ENCODE measurements at regions not wholly inside any gene's neighbourhood (a gene's known extent, or its start where the extent isn't known, plus 50 kb on each side); places are given as distances from the start of the nearest gene placed in this dataset.

GRCh38 chr1:213745451-213745850 is 242.3 kb upstream of the PROX1 start:
- DNase-seq (ENCODE audit: low read depth), result no peak
- no peak for TF ChIP-seq CTCF (IDR thresholded peaks at IDR 0.05; ENCODE audit: low read depth, low read length, missing control alignments)
- H3K4me3 ChIP-seq (ENCODE audit: low read depth, low read length), result no peak overlapping the region

GRCh38 chr1:213749558-213749957 is 238.2 kb upstream of the PROX1 start:
- no peak for TF ChIP-seq CTCF (IDR thresholded peaks at IDR 0.05; ENCODE audit: low read depth, low read length, missing control alignments)
- H3K4me3 ChIP-seq (ENCODE audit: low read depth, low read length), result no peak overlapping the region
- no peak for DNase-seq (ENCODE audit: low read depth)

GRCh38 chr1:213750231-213751063 is 237.3 kb upstream of the PROX1 start:
- no peak for DNase-seq (ENCODE audit: low read depth)
- H3K4me3 ChIP-seq (ENCODE audit: low read depth, low read length), result no peak overlapping the region
- no peak for TF ChIP-seq CTCF (IDR thresholded peaks at IDR 0.05; ENCODE audit: low read depth, low read length, missing control alignments)

DNA sequence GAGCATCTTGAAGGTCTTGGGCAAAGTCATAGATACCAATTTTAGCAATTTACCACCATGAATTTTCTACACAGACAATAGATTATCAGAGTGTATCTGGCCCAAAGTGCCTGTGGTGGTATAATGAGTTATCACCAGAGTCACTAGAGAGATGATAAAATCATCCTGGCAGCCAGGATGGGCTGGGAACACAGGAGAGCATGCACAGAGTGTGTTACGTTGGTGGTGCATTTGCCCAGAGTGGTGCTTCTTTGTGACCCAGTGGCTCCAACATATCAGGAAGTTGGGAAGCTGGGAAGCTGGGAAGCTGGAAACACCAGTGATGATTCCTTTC is 236.7 kb upstream of the PROX1 start:
- TF ChIP-seq CTCF (IDR thresholded peaks at IDR 0.05; ENCODE audit: low read depth, low read length, missing control alignments), result no peak
- no peak overlapping the region for H3K4me3 ChIP-seq (ENCODE audit: low read depth, low read length)
- DNase-seq (ENCODE audit: low read depth), result no peak

- H3K4me3 ChIP-seq (ENCODE audit: low read depth, low read length), result no peak overlapping the region
- DNase-seq (ENCODE audit: low read depth), result no peak
- no peak for TF ChIP-seq CTCF (IDR thresholded peaks at IDR 0.05; ENCODE audit: low read depth, low read length, missing control alignments)
These were observed 228.2 kb upstream of the PROX1 start for GRCh38 chr1:213759359-213760181.

- no peak for DNase-seq (ENCODE audit: low read depth)
- TF ChIP-seq CTCF (IDR thresholded peaks at IDR 0.05; ENCODE audit: low read depth, low read length, missing control alignments), result no peak
- H3K4me3 ChIP-seq (ENCODE audit: low read depth, low read length), result no peak overlapping the region
These were observed 225.8 kb upstream of the PROX1 start for GRCh38 chr1:213761845-213762407.

Measured in GM12864 (cell line).